ENCODE measurements at regions not wholly inside any gene's neighbourhood (a gene's known extent, or its start where the extent isn't known, plus 50 kb on each side); places are given as distances from the start of the nearest gene placed in this dataset.

DNA sequence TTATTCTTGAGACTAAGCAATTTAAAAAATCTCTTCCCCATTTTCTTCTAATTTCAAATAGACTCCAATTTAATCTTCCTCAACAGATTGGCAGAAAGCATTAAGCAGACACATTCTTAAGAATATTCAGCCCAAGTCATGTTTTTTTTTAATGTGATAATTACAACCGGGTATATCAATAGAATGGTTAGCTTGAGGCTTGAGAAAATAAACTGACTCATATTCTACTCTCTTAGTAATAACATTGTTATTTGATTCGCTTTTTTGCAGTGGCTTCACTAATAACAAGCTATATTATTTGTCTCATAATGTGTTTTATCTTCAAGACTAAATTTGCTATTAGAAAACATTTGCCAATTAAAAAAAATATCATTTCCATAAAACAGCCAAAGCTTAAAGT is 488.6 kb upstream of the RGS18 start:
- Histone ChIP-seq H3K27me3 (replicated peaks; ENCODE audit: insufficient read depth) (no peaks in the 10 kb centered on the region), H3K9me3 (no peaks in the 10 kb centered on the region), H3K27ac (no peak overlapping the region), H3K4me3 (no peak overlapping the region), H3K4me1 (ENCODE audit: control insufficient read depth in 1 of 2, low read depth in 2 of 2) (no peaks in the 10 kb centered on the region), H3K36me3 (no peaks in the 10 kb centered on the region)
- TF ChIP-seq CTCF (IDR thresholded peaks at IDR 0.05) = no peak
- no peak for DNase-seq (ENCODE audit: low spot score)
- no peak for ATAC-seq (ENCODE audit: insufficient number of reproducible peaks, low FRiP score, low read depth)

GRCh38 chr1:191671236-191671635 is 487.0 kb upstream of the RGS18 start:
- Histone ChIP-seq H3K4me1 (ENCODE audit: control insufficient read depth in 1 of 2, low read depth in 2 of 2) (no peaks in the 10 kb centered on the region), H3K27me3 (replicated peaks; ENCODE audit: insufficient read depth) (no peaks in the 10 kb centered on the region), H3K36me3 (no peaks in the 10 kb centered on the region), H3K9me3 (no peaks in the 10 kb centered on the region), H3K27ac (no peak overlapping the region), H3K4me3 (no peak overlapping the region)
- ATAC-seq (ENCODE audit: insufficient number of reproducible peaks, low FRiP score, low read depth) (no peak), DNase-seq (ENCODE audit: low spot score) (no peak)
- TF ChIP-seq CTCF (IDR thresholded peaks at IDR 0.05) = no peak

DNA sequence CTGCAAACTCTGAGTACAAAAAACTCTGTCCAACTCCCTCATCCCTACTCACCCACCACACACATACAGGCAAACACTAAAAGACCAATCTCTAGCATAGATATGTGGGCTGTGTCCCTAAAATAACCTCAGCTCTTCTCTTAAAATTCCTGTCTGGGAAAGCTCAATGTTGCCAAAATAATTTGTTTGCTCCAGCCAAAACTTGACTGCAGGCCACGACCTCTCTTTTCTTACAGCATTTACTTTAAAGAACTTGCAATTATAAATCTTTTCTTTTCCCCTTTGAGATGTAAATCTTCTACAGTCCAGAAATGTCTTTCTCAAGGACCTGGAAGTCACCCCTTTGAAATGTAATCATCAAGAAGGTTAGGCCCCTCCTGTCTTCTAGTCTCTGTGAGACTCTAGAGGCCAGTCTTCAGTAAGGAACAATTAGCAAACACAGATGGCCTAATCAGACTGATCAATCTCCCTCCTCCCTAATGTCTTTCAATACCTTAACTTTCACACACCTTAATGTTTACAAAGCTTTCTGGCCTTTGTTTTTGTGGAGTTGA is 483.6 kb upstream of the RGS18 start:
- no peak for DNase-seq (ENCODE audit: low spot score)
- no peak overlapping the region for H3K27ac ChIP-seq
- no peaks in the 10 kb centered on the region for H3K9me3 ChIP-seq
- TF ChIP-seq CTCF (IDR thresholded peaks at IDR 0.05) = no peak
- H3K4me3 ChIP-seq = no peak overlapping the region
- H3K4me1 ChIP-seq (ENCODE audit: control insufficient read depth in 1 of 2, low read depth in 2 of 2) = no peaks in the 10 kb centered on the region
- H3K27me3 ChIP-seq (replicated peaks; ENCODE audit: insufficient read depth) = no peaks in the 10 kb centered on the region
- no peaks in the 10 kb centered on the region for H3K36me3 ChIP-seq
- ATAC-seq (ENCODE audit: insufficient number of reproducible peaks, low FRiP score, low read depth) = no peak

GRCh38 chr1:191675856-191676783 is 482.1 kb upstream of the RGS18 start:
- DNase-seq (ENCODE audit: low spot score) (no peak), ATAC-seq (ENCODE audit: insufficient number of reproducible peaks, low FRiP score, low read depth) (no peak)
- Histone ChIP-seq H3K4me1 (ENCODE audit: control insufficient read depth in 1 of 2, low read depth in 2 of 2) (no peaks in the 10 kb centered on the region), H3K36me3 (no peaks in the 10 kb centered on the region), H3K9me3 (no peaks in the 10 kb centered on the region), H3K27me3 (replicated peaks; ENCODE audit: insufficient read depth) (no peaks in the 10 kb centered on the region), H3K4me3 (no peak overlapping the region), H3K27ac (no peak overlapping the region)
- no peak for TF ChIP-seq CTCF (IDR thresholded peaks at IDR 0.05)

DNA sequence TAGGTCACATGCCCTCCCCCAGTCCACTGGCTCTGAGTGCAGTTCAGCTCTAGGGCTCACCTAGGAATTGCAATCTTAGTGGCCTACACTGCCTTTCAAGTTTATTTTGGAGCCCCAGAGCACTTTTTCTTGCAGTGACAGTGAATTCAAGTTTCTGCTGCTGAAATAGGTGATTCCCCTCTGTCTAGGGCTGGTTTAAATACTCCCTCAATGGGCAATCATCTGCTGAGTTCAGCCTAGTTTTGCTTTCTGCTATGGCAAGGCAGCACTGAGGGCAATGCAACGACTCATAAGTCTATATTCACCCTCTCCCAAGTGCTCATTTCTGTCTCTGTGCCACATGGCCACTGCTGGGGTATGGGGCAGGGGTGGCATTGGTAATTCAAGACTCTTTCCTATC is 472.6 kb upstream of the RGS18 start:
- H3K4me1 ChIP-seq (ENCODE audit: control insufficient read depth in 1 of 2, low read depth in 2 of 2) = no peaks in the 10 kb centered on the region
- no peak overlapping the region for H3K4me3 ChIP-seq
- no peak for DNase-seq (ENCODE audit: low spot score)
- no peak for ATAC-seq (ENCODE audit: insufficient number of reproducible peaks, low FRiP score, low read depth)
- TF ChIP-seq CTCF (IDR thresholded peaks at IDR 0.05) = no peak
- no peaks in the 10 kb centered on the region for H3K36me3 ChIP-seq
- H3K27ac ChIP-seq = no peak overlapping the region
- H3K9me3 ChIP-seq = no peaks in the 10 kb centered on the region
- H3K27me3 ChIP-seq (replicated peaks; ENCODE audit: insufficient read depth) = no peaks in the 10 kb centered on the region
